ENCODE measurements at regions not wholly inside any gene's neighbourhood (a gene's known extent, or its start where the extent isn't known, plus 50 kb on each side); places are given as distances from the start of the nearest gene placed in this dataset.
A peak's percentile ranks its signal among the peaks of the same experiment; 100 is the strongest.

DNA sequence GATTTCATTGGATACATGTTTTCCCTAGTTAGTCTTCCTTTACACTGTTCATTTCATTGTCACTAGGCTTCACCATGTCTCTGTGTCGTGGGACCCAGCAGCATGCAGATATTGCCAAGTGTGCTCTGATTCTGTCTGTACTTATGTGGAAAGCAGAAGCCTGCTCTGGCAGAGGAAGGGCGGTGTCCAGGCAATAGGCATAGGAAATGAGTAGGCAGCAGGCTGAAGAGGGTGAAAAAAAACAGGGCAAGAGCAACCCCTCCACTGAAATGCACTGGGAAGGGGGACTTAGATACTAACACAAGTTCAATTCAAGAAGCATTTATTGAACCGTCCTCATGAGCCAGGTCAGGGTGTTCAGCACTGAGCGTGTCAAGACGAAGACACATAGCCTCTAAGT, 85.2 kb upstream of the VAV3 start:
- DNase-seq, result peak; percentile 41

DNA sequence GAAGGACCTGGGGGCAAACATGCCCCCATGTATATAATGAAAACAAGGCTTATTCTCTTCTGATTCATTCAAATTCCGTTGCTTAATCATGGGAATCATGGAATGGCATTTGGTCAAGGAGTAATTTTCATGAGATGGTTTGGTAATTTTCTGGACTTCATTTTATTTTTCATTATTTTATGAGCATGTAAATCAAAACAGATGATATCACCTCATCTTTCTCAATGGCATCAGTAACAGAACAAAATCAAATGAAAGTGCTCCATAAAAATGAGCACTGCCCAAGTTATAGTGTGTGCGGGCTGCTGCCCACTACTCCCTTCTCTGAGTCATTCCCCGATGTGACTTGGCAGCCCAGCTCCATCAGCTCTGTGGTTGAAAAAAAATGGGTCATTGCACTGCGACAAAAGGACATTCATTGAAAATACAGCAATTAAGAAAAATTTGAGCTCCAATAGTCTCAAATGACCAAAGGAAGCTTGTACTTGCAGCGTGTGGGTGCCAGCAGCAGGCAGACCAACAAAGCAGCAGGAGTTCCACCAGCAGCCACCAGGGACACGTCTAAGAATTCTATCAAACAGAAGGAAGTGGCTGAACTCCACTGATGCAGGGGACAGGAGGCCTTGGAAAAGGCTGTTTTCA, 84.3 kb upstream of the VAV3 start:
- DNase-seq, result peak; percentile 75

DNA sequence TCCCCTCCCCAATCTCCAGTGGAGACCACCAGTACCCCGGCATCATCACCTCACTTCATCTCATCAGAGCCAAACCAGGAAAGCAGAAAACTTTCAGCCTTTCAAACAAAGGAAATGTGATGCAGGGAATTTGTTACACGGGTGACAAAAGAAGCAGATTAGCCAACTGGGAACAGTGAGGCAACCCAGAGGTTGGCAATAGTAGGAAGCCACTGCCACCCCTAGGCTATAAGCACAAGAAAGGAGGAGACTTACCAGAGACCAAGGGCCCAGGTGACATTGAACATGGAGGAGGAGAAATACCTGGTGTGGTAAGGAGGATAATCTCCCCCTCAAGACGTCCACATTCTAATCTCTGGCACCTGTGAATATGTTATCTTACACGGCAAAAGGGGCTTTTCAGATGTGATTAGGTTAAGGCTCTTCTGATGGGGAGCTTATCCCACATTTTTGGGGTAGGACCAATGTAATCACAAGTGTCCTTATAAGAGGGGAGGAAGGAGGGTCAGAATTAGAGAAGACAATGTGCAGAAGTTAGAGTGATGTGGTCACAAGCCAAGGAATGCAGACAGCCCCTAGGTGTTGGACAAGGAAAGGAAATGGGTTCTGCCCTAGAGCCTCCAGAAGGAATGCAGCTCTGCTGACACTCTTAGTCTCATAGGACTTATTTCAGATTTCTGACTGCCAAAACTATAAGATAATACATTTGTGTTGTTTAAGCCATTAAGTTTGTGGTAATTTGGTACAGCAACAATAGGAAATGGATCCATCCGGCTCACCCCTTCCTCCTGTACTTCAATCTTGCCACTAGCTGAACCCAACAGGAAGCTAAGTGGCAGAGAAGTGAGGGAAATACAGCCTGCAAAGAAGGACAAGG, 83.6 kb upstream of the VAV3 start:
- no peak for DNase-seq

DNA sequence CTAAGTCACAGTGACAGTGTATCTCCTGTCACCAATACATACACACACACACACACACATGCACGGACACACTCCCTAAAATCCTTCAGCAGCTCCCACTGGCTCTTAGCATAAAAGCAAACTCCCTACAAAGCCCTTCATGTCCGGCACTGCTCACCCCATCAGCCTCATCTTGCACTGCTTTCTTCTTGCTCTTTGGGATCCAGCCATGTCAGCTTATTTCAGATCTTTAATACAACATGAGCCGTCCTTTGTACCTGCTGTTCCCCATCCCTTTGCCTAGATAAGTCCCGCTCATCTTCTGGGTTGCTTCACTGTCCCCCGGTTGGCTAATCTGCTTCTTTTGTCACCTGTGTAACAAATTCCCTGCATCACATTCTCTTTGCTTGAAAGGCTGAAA, 82.1 kb upstream of the VAV3 start:
- no peak for DNase-seq

DNA sequence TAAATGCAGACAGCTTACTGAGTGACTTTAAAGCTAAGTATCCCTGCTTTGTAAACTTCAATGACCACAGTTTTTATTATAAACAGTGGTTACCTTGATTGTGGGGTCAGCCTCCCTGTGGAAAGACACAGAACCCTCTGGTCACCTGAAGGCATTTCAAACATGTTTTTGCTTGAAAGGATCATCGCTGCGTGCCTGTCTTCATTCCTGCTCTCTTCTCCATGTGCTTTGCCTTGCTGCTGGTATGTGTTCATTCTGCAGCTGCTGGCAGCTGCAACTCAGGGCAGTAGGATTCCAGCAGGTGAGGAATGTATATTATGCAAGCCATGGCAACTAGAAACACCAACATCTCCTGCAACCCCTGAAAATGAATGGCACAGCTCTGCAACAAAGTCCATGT, 81.0 kb upstream of the VAV3 start:
- no peak for DNase-seq

DNA sequence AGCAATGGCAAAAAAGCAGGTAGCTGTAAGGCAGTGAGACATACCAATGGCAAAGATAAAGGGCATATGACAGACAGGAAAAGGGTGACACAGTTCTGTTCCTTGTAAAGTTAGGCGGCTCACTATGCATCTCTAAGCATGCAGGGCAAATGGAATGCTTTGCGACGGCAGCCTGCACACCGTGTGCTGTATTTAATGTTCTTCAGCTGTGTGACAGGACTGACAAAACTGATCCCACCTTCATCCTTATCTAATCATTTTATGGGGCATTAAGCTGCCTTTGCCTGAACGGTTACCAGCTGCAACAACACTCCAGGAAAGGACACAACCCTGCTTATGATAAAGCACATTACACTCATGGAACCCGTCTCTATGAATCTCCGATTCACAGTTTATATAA, 80.5 kb upstream of the VAV3 start:
- DNase-seq, result no peak

DNA sequence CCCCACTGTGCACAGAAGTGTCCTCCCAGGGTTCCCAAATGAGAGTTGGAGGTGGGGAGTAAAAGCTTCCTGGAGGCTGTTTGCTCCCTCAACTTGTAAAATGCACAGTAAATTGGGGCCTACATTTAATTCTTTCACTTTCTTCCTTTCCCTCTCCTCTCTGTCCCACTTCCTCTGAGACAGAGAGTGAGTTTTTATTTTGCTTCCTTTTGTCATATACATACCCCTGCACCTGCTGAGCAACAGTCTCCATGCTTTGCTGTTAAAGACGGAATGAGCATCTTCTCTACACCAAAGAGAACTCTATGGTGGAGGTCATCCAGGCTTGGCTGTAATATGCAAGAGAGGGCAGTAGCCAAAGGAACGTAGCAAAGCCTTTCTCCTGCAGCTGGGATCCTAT, 79.3 kb upstream of the VAV3 start:
- DNase-seq, result no peak

DNA sequence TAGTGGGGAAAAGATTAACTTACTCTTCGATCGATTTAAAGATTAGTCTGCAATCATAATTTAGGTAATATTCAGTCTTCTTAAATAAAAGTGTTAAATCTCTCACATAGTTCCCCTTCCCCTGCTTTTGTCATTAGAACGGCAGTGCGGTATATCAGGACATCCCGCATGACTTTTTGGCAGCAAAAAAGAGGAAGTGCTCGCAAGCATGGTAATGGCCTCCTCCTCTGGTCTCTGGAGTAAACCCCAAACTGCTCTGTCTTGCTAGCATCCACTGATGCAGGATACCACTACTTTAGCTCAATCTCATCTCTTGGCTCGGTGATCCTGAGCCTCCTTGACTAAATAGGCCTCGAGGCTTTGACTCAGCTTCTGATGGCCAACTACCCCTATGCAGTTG, 78.7 kb upstream of the VAV3 start:
- no peak for DNase-seq

DNA sequence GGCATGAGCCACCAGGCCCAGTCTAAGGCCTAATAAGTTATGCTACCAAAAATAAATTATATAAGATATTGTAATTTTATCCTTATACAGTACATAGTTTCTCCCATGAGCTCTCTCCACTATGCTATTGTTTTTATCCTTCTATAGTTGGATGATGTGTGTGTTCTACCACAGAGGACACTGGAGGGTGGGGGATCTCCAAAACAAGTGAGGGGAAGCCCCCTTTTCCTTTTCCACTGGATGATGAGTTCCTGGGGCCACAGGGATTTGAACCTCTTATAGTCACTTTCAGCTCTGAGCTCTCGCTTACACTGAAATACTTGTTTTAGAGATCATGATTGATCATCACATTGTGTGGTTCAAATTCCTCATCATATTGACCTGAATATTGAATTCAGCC, 77.6 kb upstream of the VAV3 start:
- no peak for DNase-seq

DNA sequence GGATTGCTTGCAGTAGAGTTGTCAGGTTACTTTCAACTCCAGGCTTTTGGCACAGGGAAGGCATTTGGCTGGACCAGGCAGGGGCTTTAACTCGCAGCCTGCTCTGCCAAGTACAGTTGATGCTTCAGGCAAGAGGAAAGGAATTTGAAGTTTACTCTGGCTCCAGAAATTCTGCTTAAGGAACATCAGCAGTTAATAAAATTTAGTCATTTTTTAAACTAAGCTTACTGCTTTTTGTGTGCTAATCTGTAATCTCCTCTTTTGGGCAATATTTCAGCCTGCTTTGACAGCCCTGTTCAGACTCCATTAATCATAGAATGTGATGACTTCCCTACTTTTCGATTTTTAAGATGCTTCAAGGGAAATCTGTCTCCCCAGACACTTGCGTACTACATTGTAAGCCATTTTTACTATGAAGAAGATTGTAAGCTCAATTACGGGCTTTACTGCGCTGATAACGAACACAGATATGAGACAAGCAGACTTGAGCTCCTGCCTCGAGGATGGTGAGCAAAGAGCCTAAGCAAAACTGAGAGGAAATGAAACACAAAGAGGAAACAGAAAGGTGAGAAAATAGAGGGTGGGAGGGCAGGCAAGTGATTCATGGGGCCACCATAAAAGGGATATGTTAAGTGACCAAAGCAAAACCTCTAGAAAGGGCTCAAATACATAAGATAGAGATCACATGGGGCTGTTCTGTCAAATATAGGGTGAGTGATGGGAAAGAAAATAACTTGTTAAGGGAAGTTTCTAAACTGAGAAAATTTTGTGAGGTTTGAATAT, 76.6 kb upstream of the VAV3 start:
- no peak for DNase-seq

DNA sequence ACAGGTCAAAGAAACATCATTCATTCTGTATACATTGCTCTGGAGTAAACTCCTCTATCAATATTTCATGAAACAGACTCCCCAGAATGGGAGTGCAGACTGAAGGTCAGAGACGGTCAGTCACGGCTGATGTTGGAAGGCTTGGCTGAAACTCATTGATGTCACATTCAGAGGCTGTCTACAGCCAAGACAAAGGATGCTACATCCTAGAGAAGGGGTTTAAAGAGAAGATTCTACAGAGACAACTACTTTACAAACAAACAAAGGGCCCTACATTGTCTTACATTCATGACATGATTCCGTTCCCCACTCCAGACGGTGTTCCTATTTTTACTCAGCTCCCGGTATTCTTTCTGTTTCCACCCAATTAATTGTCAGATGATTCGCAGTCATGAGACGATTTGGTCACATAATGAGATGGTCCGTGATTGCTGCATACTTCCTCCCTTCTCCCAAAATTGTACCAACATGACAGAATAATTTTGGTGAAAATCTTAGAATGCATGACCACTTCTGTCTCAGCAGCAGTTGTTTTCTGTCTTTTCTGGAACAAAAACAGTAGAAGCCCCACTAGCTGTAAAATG, 73.8 kb upstream of the VAV3 start:
- no peak for DNase-seq

DNA sequence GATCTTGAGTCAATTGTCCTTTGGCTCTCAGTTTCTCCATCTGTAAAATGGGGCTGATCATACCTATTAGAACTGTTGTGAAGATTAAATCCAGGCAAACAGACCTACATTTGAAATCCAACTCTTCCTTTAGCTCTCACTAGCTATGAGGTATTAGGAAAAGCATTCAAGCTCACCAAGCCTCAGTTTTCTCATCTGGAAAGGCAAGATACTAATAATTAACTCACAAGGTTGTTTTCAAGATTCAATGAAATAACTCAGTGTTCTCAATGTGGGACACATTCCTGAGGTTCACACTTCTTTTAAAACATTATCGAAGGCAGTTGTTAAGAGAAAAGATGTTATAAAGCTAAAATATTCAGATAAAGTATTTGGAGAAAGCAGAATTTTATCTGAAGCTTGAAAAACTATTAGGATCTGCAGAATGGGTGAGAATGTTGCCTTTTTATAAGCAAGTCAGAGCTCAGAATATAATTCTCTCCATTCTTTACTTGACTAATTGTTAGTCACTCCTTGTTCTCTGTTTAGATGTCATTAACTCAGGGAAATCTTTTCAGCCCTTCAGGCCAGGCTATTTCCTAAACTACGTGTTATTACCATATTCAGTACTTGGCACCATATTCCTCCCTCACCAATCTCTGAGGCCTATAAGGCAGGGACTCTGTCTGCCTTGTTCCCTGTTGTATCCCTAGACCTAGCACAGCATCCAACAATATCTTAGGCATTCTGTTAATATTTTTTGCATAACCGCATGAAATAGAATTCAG, 72.0 kb upstream of the VAV3 start:
- no peak for DNase-seq

DNA sequence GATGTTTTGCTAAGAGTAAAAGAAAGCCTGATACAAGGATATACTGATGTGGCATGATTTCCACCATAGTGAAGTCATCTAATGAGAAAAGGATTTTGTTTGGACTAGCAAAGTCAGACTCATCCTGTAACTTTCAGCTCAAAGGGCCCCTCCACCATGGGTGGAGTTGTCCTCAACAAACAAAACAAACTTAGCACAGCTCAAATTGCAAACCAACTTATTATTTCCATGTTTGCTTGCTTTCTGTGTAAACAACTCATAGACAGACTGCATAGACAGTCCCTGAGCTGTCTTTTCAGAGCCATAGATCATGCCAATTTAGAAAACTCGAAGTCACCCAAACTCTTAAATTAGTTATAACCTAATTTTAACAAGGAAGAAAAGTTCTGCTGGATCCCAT, 69.4 kb upstream of the VAV3 start:
- no peak for DNase-seq

DNA sequence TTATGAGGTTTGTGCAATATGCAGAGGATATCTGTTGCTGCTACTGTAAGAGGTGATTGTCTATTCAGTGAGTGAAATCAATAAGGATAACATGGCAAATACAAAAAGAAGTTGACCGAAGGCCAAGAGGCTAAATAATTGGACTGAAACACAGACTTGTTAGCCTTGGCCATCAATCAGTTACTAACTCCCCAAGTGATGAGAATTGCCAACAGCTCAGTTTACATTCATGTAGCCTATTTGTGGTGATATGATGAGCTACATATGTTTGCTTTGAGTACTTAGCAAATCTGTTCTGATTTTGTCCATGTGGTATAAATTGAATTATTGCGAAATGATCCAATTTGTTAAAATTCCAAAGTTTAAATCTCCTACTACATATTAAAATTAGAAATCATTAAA, 68.6 kb upstream of the VAV3 start:
- no peak for DNase-seq

DNA sequence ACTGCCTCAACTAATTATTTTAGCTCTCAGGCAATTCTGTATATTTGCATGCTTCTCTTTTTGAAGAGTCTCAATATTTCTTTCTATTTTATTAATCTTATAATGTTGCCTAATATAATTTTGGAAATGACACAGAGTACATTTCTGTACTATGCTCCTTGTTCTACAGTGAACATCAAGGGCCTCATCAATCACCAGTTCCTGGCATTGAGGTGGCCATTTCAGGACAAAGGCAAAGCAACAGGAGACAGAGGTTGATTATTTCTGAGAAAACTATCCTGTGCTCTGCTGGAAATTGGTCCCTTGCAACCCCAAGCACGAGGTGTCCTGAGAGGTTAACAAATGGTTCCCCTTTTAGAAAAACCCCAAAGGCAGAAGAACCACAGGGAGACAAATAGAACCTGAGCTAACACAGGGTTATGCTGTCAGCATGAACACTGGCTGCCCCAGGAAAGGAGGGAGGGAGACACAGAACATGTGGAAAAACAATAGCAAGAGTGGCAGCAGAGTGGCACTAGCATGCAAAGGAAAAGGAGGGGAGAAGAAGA, 63.9 kb upstream of the VAV3 start:
- DNase-seq, result no peak

DNA sequence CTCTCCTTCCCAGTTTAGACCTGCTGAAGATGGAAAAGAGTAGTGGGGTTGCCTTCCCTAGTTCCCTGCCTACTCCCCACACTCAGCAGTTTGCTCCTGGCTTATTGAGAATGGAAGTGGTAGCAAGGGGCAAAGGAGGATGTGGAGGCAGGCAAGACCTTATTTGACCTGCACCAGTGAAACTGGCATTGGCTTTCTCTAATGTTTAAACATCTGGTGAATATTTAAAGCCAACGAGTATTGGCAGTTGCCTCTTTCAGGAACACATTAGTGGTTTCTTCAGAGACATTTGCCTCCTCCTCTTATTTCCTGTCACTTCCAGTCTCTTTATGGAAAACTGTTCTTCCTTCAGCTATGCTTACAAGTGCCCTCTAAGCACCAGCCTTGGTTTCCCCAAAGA, 62.4 kb upstream of the VAV3 start:
- no peak for DNase-seq

DNA sequence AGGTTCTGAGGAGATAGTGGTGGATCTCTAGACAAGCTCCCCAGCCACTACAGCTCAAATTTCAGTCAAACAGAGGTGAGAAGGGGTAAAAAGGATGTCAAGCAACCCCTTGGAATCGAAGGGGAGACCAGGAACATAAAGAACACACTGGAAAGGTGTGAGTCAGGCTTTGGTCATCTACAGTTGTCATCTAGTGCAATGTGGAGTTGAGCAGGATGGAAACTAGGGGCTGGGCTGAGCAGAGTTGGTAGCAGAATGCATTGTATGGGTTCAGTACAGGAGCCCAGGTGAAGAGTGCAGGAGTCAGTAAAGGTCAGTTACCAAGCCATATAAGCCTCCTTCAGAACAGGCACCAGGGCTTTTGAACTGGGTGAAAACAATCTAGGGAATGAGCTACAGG, 52.7 kb upstream of the VAV3 start:
- no peak for DNase-seq

DNA sequence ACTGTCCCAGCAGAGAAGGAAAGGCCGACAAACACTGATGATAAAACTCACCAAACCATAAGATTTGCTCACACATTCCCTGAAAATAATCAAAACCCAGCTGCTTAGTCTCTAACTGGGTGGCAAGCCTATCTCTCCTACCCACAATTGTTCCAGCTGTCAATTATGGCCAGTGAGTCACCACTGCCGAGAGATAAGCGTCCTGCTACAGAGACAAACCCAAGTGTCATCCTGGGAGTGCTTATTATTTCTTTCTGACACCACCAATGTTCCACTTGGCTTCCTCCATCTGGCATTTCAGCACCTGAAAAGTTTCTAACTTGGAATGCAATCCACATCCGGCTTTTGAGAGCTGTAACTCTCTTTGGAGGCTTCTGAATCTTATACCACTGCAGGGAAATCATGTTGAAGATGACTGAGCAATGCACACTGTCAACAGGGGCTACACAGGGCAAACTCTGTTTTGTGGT, 51.5 kb upstream of the VAV3 start:
- DNase-seq, result peak; percentile 47
